ENCODE measurements at regions not wholly inside any gene's neighbourhood (a gene's known extent, or its start where the extent isn't known, plus 50 kb on each side); places are given as distances from the start of the nearest gene placed in this dataset.

DNA sequence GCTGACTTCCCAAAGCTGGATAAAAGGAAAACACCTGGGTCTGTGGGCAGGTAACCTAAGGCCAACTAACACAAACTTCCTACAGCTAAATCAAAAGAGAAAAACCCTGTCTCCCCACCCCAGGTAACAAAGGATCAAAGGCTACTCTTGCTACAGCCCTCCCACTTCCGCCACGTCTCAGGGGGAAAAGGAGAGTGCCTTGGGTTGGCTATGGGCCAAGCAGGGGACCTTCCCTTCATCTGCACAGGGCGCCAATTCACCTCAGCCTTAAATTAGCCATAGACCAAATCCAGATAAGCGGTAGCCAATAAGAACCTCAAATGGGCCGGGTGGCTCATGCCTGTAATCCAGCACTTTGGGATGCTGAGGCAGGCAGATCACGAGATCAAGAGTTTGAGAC, 69.1 kb upstream of the LANCL2 start:
- 66% methylated on average over 6 of the region's 6 CpGs for WGBS (ENCODE audit: low lambda C conversion rate)
- Histone ChIP-seq H3K4me3 (ENCODE audit: low read depth in 2 of 2, low read length in 1 of 2) (no peak overlapping the region), H2AFZ (ENCODE audit: low read depth) (no peak overlapping the region), H3K79me2 (ENCODE audit: insufficient read depth) (no peaks in the 10 kb centered on the region), H3K9me2 (no peaks in the 10 kb centered on the region), H3K9ac (no peak overlapping the region), H3K9me3 (no peaks in the 10 kb centered on the region; the same call in 1 of the 2 replicates), H3F3A (replicated peaks; ENCODE audit: insufficient read depth) (no peaks in the 10 kb centered on the region), H3K27me3 (ENCODE audit: insufficient read depth) (peaks cover 8% of the 10 kb centered on the region; the same call in 1 of the 2 replicates), H3K4me1 (ENCODE audit: control insufficient read depth in 1 of 2, insufficient read depth in 2 of 2, low read depth in 1 of 2, low read length in 1 of 2) (no peaks in the 10 kb centered on the region), H4K20me1 (ENCODE audit: insufficient read depth) (no peaks in the 10 kb centered on the region), H3K27ac (ENCODE audit: low read depth in 2 of 2, low read length in 1 of 2) (no peak overlapping the region), H3K4me2 (no peak overlapping the region), H3K36me3 (replicated peaks in 1 of 2; ENCODE audit: control insufficient read depth in 1 of 2, insufficient read depth in 2 of 2, low read length in 1 of 2) (no peaks in the 10 kb centered on the region)
- no peak for DNase-seq
- ChIA-PET POLR2A (no interaction called here), CTCF (interaction anchor here (1.1 to 1.2 kb wide), 2 partner anchors 16 to 41 kb away, joined by 3 to 4 read pairs; no protein-coding TSS in a partner anchor)
- TF ChIP-seq YY1 (IDR thresholded peaks at IDR 0.05; ENCODE audit: low read depth) (no peak), EP300 (IDR thresholded peaks at IDR 0.05; ENCODE audit: borderline replicate concordance in 1 of 2, low read depth in 1 of 2, low read length in 1 of 2) (no peak), GATA2 (CRISPR knock-in tag; IDR thresholded peaks at IDR 0.05) (no peak), RCOR1 (IDR thresholded peaks at IDR 0.05; ENCODE audit: low read length) (no peak), SIN3A (IDR thresholded peaks at IDR 0.05; ENCODE audit: borderline replicate concordance, low read depth, low read length) (no peak), IRF3 (IDR thresholded peaks at IDR 0.05; ENCODE audit: low read depth, low read length) (no peak), FOXJ3 (CRISPR knock-in tag; IDR thresholded peaks at IDR 0.05) (no peak)
- TF ChIP-seq, protein P1, sequence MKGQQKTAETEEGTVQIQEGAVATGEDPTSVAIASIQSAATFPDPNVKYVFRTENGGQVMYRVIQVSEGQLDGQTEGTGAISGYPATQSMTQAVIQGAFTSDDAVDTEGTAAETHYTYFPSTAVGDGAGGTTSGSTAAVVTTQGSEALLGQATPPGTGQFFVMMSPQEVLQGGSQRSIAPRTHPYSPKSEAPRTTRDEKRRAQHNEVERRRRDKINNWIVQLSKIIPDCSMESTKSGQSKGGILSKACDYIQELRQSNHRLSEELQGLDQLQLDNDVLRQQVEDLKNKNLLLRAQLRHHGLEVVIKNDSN (IDR thresholded peaks at IDR 0.05; ENCODE audit: borderline replicate concordance, low read depth), result no peak

DNA sequence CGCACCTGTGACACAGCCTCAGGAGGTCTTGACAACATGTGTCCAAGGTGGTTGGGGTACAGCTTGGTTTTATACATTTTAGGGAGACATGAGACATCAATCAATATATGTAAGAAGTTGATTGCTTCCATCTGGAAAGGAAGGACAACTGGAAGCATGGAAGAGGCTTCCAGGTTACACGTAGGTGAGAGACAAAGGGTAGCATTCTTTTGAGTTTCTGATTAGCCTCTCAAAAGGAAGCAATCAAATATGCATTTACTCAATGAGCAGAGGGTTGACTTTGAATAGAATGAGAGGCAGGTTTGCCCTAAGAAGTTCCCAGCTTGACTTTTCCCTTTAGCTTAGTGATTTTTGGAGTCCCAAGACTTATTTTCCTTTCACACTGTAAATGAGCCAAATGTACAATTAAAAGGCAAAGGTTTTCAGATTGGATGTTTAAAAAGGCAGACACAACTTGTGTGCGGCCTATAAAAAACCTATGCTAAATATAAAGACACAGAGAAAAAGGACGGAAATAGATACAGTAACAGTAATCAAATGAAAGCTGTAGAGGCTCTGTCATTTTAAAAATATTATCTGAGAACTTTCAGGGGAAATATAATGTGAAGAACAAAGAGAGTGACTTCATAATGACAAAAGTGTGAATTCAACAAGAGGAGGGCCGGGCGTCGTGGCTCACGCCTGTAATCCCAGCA, 65.7 kb upstream of the LANCL2 start:
- no peak for DNase-seq
- Histone ChIP-seq H3K27ac (ENCODE audit: low read depth in 2 of 2, low read length in 1 of 2) (no peak overlapping the region), H3K9ac (no peak overlapping the region), H3K4me3 (ENCODE audit: low read depth in 2 of 2, low read length in 1 of 2) (no peak overlapping the region), H3K9me3 (no peaks in the 10 kb centered on the region), H2AFZ (ENCODE audit: low read depth) (no peak overlapping the region), H3K9me2 (no peaks in the 10 kb centered on the region), H3K4me1 (ENCODE audit: control insufficient read depth in 1 of 2, insufficient read depth in 2 of 2, low read depth in 1 of 2, low read length in 1 of 2) (no peaks in the 10 kb centered on the region), H3K4me2 (no peak overlapping the region), H3K27me3 (ENCODE audit: insufficient read depth) (0 out of 2 replicates have a peak, but pooled peaks cover under 1% of the 10 kb centered on the region), H4K20me1 (ENCODE audit: insufficient read depth) (no peaks in the 10 kb centered on the region), H3K79me2 (ENCODE audit: insufficient read depth) (no peaks in the 10 kb centered on the region), H3K36me3 (replicated peaks in 1 of 2; ENCODE audit: control insufficient read depth in 1 of 2, insufficient read depth in 2 of 2, low read length in 1 of 2) (no peaks in the 10 kb centered on the region), H3F3A (replicated peaks; ENCODE audit: insufficient read depth) (no peaks in the 10 kb centered on the region)
- ChIA-PET CTCF (interaction anchor here (1.8 kb wide), 2 partner anchors 43 to 116 kb away, joined by 4 to 6 read pairs; no protein-coding TSS in a partner anchor), POLR2A (no interaction called here)
- TF ChIP-seq SMC3 (IDR thresholded peaks at IDR 0.05; ENCODE audit: low read depth, low read length) (no peak), RAD21 (IDR thresholded peaks at IDR 0.05; ENCODE audit: low read length) (no peak)
- 74% methylated on average over 8 of the region's 8 CpGs for WGBS (ENCODE audit: low lambda C conversion rate)
